RWPE1 (cell line): ENCODE measurements at regions not wholly inside any gene's neighbourhood (a gene's known extent, or its start where the extent isn't known, plus 50 kb on each side); places are given as distances from the start of the nearest gene placed in this dataset.

ENCODE experiments used
- CTCF ChIA-PET: fragments of 350-600 bp; sonication (Branson Sonifier 250); formaldehyde crosslinking; extraction: SDS; loops from one replicate; lab custom pipeline; 2021; lab: Yijun Ruan, JAX
- POLR2A ChIA-PET: fragments of 400-600 bp; formaldehyde crosslinking; extraction: SDS; loops from one replicate; lab custom pipeline; 2020; ENCODE audit warnings: antibody characterized with exemption; ENCODE audit not compliant: low non-redundant PET; lab: Yijun Ruan, JAX
- DNase-seq: peaks from one replicate; pipeline ENCODE4 v3.0.0; 2012; ENCODE audit warnings: low spot score
- H3K27ac ChIP-seq: fragments of 450-650 bp; 2 replicates; pipeline ENCODE4 v1.5.1; 2017
- CTCF ChIP-seq: fragments of 450-650 bp; conservative IDR thresholded peaks from 2 replicates; pipeline ENCODE4 v1.5.1; 2017; ENCODE audit warnings: low read depth, mild to moderate bottlenecking

GRCh38 chr13:47327861-47328260 lies 431.0 kb upstream of the HTR2A start:
- CTCF ChIA-PET: no interaction called here
- no peak for TF ChIP-seq CTCF
- H3K27ac ChIP-seq: no peak overlapping the region
- POLR2A ChIA-PET: no interaction called here
- no peak for DNase-seq

- ChIA-PET POLR2A (no interaction called here), CTCF (no interaction called here)
- TF ChIP-seq CTCF: no peak
- no peak overlapping the region for H3K27ac ChIP-seq
- no peak for DNase-seq
Observed at GRCh38 chr13:47326061-47326460, 429.2 kb upstream of the HTR2A start.

GRCh38 chr13:47317356-47317755 lies 420.5 kb upstream of the HTR2A start:
- ChIA-PET CTCF (no interaction called here), POLR2A (no interaction called here)
- no peak for TF ChIP-seq CTCF
- DNase-seq: no peak
- H3K27ac ChIP-seq: no peak overlapping the region

GRCh38 chr13:47310401-47310800 lies 413.5 kb upstream of the HTR2A start:
- CTCF ChIA-PET: no interaction called here
- POLR2A ChIA-PET: no interaction called here

GRCh38 chr13:47306991-47307390 lies 410.1 kb upstream of the HTR2A start:
- no peak overlapping the region for H3K27ac ChIP-seq
- no peak for DNase-seq
- ChIA-PET POLR2A (no interaction called here), CTCF (no interaction called here)
- no peak for TF ChIP-seq CTCF

More at GRCh38 chr13:47310401-47310800, 413.5 kb upstream of the HTR2A start:
- H3K27ac ChIP-seq: no peak overlapping the region
- no peak for DNase-seq
- TF ChIP-seq CTCF: no peak

GRCh38 chr13:47303626-47304025 lies 406.8 kb upstream of the HTR2A start:
- POLR2A ChIA-PET: no interaction called here

More at GRCh38 chr13:47303626-47304025, 406.8 kb upstream of the HTR2A start:
- no peak for DNase-seq
- CTCF ChIA-PET: interaction anchor here (0.6 kb wide), 1 partner anchor 205 kb away, joined by 4 read pairs; no protein-coding TSS in a partner anchor
- no peak overlapping the region for H3K27ac ChIP-seq
- TF ChIP-seq CTCF: no peak
